ENCODE measurements at regions not wholly inside any gene's neighbourhood (a gene's known extent, or its start where the extent isn't known, plus 50 kb on each side); places are given as distances from the start of the nearest gene placed in this dataset.
"Not testable (repeated sequence)": the region's sequence is repeated elsewhere in the genome, so short reads cannot be mapped to it uniquely, and the experiment has no call there.

DNA sequence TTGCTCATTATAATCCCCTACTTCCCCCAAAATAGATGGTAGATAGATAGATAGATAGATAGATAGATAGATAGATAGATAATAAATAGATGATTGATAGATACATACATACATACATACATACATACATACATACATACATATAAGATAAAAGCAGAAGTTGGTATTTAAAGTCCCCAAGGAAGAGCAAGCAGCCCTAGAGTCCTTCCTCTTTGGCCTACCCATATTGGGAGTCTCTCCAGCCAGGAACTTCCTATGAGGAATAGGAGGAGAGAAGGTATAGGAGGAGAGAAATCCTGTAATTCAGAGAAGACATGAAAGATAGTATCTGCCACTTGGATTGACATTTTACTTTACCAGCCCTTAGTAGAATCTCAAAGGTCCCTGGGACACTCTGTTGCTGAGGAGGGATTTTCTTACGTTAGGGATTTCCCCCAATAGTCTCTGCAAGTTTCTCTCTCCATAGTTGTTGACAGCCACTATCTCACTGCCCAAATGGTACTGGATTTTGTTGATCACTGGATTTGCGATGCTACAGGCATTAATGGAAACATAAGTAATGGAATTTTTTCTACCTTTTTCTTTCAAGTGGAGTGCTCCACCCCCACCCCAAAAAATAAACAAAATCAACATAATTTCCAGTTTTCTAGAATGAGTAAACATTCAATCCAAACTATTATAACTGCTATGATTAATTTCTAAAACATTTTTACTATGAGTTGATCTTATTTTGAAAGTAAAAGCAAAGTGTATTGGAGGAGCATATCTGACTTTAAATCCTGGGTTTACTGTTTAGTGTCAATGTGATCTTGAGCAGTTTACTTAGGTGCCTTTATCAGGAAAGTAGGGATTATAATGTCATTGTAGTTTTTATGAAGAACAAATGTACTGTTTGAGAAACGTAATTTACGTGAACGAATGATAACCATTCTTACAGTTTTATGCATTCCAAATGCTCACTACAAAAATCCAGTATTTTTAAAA is 93.2 kb upstream of the TNFSF4 start:
- no peak for DNase-seq (ENCODE audit: low spot score)

GRCh38 chr1:173301507-173301906 is 94.4 kb upstream of the TNFSF4 start:
- DNase-seq (ENCODE audit: low spot score): no peak

GRCh38 chr1:173302366-173302765 is 95.2 kb upstream of the TNFSF4 start:
- no peak for DNase-seq (ENCODE audit: low spot score)

GRCh38 chr1:173302890-173303829 is 96.0 kb upstream of the TNFSF4 start:
- no peak for DNase-seq (ENCODE audit: low spot score)

DNA sequence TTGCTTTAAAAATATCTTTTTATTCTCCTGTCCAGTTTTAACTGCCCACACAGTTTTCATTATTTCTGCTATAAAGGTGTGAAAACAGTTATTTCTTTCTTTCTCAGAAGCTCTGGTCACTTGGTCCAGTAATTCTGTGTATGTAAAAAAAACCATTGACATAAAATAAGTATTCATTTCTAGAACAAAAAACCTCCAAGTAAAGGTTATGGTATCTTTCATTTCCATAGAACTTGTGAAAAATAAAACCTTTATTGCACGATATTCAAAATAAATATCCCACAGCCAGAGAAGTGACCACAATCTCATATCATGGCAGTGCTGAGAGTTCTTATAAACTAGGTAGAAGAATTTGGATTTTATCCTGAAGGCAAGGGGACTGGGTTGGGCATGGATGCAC is 96.9 kb upstream of the TNFSF4 start:
- DNase-seq (ENCODE audit: low spot score): no peak

- no peak for DNase-seq (ENCODE audit: low spot score)
Observed at GRCh38 chr1:173304529-173305227, 97.5 kb upstream of the TNFSF4 start.

GRCh38 chr1:173307845-173308244 is 100.7 kb upstream of the TNFSF4 start:
- DNase-seq (ENCODE audit: low spot score): no peak

DNA sequence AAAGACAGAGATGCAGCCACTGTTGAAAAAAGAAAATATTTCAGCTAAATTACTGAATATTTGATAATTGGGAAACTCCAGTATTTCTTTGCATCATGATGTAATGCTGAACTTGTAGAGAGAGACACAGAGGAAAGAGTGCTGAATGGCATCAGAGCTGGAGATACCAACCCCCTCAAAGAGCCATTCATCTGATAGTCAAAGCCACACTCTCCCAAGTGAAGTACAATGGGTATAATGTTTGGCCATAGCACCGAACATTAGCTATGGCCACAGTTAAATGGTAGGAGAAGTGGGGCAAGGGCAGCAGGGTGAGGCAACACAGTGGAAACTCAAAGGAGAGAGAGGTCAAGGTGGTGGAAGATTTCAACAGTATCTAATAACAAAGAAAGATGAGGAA is 107.5 kb upstream of the TNFSF4 start:
- DNase-seq (ENCODE audit: low spot score): no peak

GRCh38 chr1:173315296-173315695 is 108.2 kb upstream of the TNFSF4 start:
- DNase-seq (ENCODE audit: low spot score): no peak

DNA sequence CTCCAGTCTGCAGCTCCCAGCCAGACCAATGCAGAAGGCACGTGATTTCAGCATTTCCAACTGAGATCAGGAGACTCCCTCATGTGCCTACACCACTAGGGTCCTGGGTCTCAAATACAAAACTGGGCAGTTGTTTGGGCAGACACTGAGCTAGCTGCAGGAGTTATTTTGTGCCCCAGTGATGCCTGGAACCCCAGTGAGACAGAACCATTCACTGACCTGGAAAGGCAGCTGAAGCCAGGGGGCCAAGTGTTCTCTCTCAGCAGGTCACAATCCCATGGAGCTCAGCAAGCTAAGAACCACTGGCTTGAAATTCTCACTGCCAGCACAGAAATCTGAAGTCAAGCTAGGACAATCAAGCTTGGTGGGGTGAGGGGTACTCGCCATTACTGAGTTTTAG is 111.7 kb upstream of the TNFSF4 start:
- DNase-seq (ENCODE audit: low spot score): no peak

DNA sequence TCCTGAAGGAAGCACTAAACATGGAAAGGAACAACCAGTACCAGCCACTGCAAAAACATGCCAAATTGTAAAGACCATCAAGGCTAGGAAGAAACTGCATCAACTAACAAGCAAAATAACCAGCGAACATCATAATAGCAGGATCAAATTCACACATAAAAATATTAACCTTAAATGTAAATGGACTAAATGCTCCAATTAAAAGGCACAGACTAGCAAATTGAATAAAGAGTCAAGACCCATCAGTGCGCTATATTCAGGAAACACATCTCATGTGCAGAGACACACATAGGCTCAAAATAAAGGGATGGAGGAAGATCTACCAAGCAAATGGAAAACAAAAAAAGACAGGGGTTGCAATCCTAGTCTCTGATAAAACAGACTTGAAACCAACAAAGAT is 117.2 kb upstream of the TNFSF4 start:
- DNase-seq (ENCODE audit: low spot score): not testable (repeated sequence)

DNA sequence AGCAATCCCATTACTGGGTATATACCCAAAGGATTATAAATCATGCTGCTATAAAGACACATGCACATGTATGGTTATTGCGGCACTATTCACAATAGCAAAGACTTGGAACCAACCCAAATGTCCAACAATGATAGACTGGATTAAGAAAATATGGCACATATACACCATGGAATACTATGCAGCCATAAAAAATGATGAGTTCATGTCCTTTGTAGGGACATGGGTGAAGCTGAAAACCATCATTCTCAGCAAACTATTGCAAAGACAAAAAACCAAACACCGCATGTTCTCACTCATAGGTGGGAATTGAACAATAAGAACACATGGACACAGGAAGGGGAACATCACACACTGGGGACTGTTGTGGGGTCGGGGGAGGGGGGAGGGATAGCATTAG is 120.9 kb upstream of the TNFSF4 start:
- not testable (repeated sequence) for DNase-seq (ENCODE audit: low spot score)

DNA sequence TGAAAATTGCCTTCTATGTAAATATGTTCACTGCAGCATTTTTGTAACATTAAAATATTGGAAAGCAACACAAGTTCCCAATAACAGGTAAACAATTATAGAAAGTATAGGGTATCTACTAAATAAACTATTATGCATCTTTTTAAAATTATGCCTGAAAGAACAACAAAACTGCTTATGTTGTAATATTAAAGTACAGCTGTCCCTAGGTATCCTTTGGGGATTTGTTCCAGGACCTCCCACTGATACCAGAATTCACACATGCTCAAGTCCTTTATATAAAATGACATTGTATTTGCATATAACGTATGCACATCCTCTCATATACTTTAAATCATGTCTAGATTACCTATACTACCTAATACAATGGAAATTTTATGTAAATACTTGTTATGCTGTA is 121.8 kb upstream of the TNFSF4 start:
- no peak for DNase-seq (ENCODE audit: low spot score)

DNA sequence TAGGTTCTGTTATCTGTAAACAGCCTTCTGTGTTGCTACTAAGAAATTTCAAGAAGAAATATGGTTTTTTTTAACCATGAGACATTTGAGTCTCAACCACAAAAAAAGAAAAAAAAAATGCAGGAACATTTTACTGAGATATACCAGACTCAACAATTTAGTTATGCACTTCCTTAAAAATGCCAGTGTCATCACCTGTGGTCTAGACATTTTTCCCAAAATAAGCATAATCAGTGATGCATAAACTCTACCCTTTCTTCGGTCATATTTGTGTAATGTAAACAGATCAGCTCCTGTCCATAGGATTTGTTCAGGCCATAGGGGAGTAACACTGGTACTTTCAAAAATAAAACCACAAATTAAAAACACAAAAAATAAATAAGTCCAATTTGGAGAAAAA is 122.6 kb upstream of the TNFSF4 start:
- no peak for DNase-seq (ENCODE audit: low spot score)

DNA sequence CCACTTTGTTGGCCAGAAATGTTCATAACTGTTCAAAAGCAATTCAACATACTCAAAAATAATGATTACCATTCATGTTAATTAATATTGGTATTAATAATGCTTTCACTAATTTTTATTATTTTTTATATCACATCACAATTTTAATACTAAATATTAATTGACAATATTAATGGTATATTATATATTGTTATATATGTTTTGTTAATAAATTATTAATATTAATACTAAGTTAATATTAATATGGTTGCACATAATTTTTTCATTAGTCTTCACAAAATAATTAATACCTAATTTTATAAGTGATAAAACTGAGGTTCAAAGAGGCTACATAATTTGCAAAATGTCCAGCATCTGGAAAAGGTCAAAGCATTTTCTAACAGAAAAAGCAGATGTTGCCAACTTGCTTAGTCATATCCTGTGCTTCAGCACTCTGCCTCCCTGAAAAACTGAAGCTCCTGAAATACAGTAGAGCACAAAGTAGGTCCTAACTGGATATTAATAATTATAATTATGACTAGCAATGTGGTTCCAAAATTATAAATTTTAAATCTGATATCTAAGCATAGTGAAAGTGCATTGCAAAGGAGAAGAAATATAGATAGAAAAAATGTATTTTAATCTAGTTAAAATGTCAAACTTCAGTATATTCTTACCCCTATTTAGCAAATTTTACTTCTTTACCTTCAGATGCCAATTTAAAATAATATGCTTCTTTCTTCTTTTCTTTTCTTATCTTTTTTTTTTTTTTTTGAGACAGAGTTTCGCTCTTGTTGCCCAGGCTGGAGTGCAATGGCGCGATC is 123.2 kb upstream of the TNFSF4 start:
- no peak for DNase-seq (ENCODE audit: low spot score)

GRCh38 chr1:173330952-173331548 is 123.9 kb upstream of the TNFSF4 start:
- DNase-seq (ENCODE audit: low spot score): not testable (repeated sequence)

- no peak for DNase-seq (ENCODE audit: low spot score)
Observed at GRCh38 chr1:173332026-173332425, 124.9 kb upstream of the TNFSF4 start.

DNA sequence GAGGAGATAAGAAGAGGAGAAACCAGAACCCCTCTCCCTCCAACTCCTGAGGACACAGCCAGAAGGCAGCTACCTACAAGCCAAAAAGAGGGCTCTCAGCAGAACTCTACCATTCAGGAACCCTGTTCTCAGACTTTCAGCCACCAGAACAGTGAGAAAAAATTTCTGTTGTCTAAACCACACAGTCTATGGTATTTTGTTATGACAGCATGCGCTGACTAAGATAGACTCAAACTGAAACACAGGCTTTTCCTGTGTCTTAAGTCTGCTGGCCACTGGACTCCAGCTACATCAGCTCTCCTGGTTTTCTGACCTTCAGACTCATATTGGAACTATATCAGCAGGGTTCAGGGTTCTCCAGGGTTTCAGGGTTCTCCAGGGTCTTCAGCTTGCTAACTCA is 126.5 kb upstream of the TNFSF4 start:
- DNase-seq (ENCODE audit: low spot score): no peak

- DNase-seq (ENCODE audit: low spot score): no peak
Observed at GRCh38 chr1:173337126-173337525, 130.0 kb upstream of the TNFSF4 start.

DNA sequence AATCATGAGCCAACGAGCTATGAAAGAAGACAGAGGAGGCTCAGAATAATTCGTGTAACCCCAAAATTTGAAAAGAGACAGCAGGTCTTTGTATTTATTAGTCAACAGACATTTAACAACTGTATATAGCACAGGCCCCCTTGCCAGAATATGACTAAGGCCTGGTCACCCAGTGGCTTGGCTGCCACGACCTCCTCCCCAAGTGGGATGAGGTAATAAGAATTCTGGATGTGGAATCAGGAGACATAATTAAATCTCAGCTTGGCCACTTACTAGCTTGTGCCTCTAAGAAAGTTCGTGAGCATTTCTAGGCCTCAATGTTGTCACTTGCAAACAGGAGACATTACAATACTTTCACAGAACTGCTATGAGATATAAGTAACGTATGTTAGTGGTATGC is 134.2 kb upstream of the TNFSF4 start:
- no peak for DNase-seq (ENCODE audit: low spot score)

Measured in SK-N-DZ (cell line).